Naive thymus-derived CD4-positive, alpha-beta T cell (primary cell): ENCODE measurements at regions not wholly inside any gene's neighbourhood (a gene's known extent, or its start where the extent isn't known, plus 50 kb on each side); places are given as distances from the start of the nearest gene placed in this dataset.

Experiments
- ATAC-seq: fragments of 150-1000 bp; cut with Tn5 transposase; 2 replicates; pipeline ENCODE4 v1.10.0; 2021; ENCODE audit warnings: mild to moderate bottlenecking, moderate library complexity
- CTCF ChIA-PET: fragments of 350-600 bp; sonication (Branson Sonifier 250); formaldehyde crosslinking; loops from one replicate; lab custom pipeline; 2021; ENCODE audit warnings: antibody characterized with exemption; lab: Charles Lee
- POLR2A ChIA-PET: fragments of 350-600 bp; sonication (Branson Sonifier 250); formaldehyde crosslinking; loops from one replicate; lab custom pipeline; 2021; ENCODE audit warnings: antibody characterized with exemption, inconsistent platforms; lab: Charles Lee
- DNase-seq, 9 donors: peaks; one replicate each; pipeline versions ENCODE4 v3.0.0 to v3.0.0-alpha.2; 2020 to 2022; ENCODE audit warnings: mixed read lengths in 1 of 9
- H3K27ac ChIP-seq: one replicate; pipeline ENCODE4 v1.7.0; 2013; ENCODE audit warnings: mild to moderate bottlenecking, low read depth, low read length, moderate library complexity
- H3K27me3 ChIP-seq, 2 donors: one replicate each; pipeline ENCODE4 v1.7.0; 2013; ENCODE audit warnings: low read length in 2 of 2, mild to moderate bottlenecking in 2 of 2, moderate library complexity in 2 of 2; ENCODE audit not compliant: control insufficient read depth in 2 of 2, insufficient read depth in 2 of 2
- H3K36me3 ChIP-seq, 3 experiments: 1 replicate in 2 of 3; 2 replicates in 1 of 3; pipeline ENCODE4 v1.7.0; 2013; ENCODE audit warnings: low read length in 3 of 3, mild to moderate bottlenecking in 3 of 3, moderate library complexity in 1 of 3; ENCODE audit not compliant: insufficient read depth in 3 of 3, control insufficient read depth in 2 of 3
- H3K4me1 ChIP-seq, 2 donors: one replicate each; pipeline ENCODE4 v1.7.0; 2013; ENCODE audit warnings: low read length in 2 of 2, mild to moderate bottlenecking in 2 of 2, moderate library complexity in 1 of 2; ENCODE audit not compliant: control insufficient read depth in 2 of 2, insufficient read depth in 2 of 2
- H3K4me3 ChIP-seq: 2 replicates; pipeline ENCODE4 v1.7.0; 2013; ENCODE audit warnings: mild to moderate bottlenecking, low read length
- H3K9me3 ChIP-seq, 3 experiments: 1 replicate in 2 of 3; 2 replicates in 1 of 3; pipeline ENCODE4 v1.7.0; 2013; ENCODE audit warnings: low read length in 3 of 3; ENCODE audit not compliant: control insufficient read depth in 2 of 3
- H3K27ac Mint-ChIP-seq, 9 donors: one replicate each; pipeline ENCODE4 v1.8.0; 2020 to 2022; ENCODE audit warnings: mixed read lengths in 9 of 9, mild to moderate bottlenecking in 8 of 9, moderate library complexity in 5 of 9, inconsistent platforms in 2 of 9
- H3K27me3 Mint-ChIP-seq, 5 donors: one replicate each; pipeline ENCODE4 v1.8.0; 2021 to 2022; ENCODE audit warnings: mixed read lengths in 5 of 5, mild to moderate bottlenecking in 1 of 5
- H3K36me3 Mint-ChIP-seq, 5 donors: one replicate each; pipeline ENCODE4 v1.8.0; 2020 to 2022; ENCODE audit warnings: mixed read lengths in 5 of 5, mild to moderate bottlenecking in 3 of 5, inconsistent platforms in 1 of 5
- H3K4me1 Mint-ChIP-seq, 7 donors: one replicate each; pipeline ENCODE4 v1.8.0; 2020 to 2022; ENCODE audit warnings: mixed read lengths in 7 of 7, mild to moderate bottlenecking in 3 of 7, inconsistent platforms in 1 of 7
- H3K4me3 Mint-ChIP-seq, 10 donors: one replicate each; pipeline ENCODE4 v1.8.0; 2020 to 2022; ENCODE audit warnings: mild to moderate bottlenecking in 10 of 10, mixed read lengths in 10 of 10, moderate library complexity in 6 of 10, inconsistent platforms in 2 of 10
- H3K9me3 Mint-ChIP-seq, 11 donors: one replicate each; pipeline ENCODE4 v1.8.0; 2020 to 2022; ENCODE audit warnings: mixed read lengths in 11 of 11, mild to moderate bottlenecking in 4 of 11, inconsistent platforms in 1 of 11, moderate library complexity in 1 of 11
- intact Hi-C, 2 donors: fragments of 100-400 bp; cut with micrococcal nuclease; formaldehyde crosslinking; loops; one replicate each; pipeline ENCODE4 v1.15.1; 2023

GRCh38 chr5:113809626-113810025, 296.1 kb downstream of the YTHDC2 start:
- ATAC-seq, result no peak
- Mint-ChIP-seq H3K36me3 (no peaks in the 10 kb centered on the region), H3K27me3 (peaks cover 0 to 12% (median 5%) of the 10 kb centered on the region in 5 donors), H3K4me1 (peaks cover 0 to 2% (median 0%) of the 10 kb centered on the region in 7 donors), H3K27ac (no peak overlapping the region), H3K9me3 (peaks cover 0 to 5% (median 1%) of the 10 kb centered on the region in 11 donors), H3K4me3 (no peak overlapping the region)
- Histone ChIP-seq H3K4me1 (no peaks in the 10 kb centered on the region), H3K9me3 (no peaks in the 10 kb centered on the region), H3K27me3 (no peaks in the 10 kb centered on the region), H3K4me3 (no peak overlapping the region), H3K36me3 (no peaks in the 10 kb centered on the region), H3K27ac (no peak overlapping the region)
- ChIA-PET POLR2A (interaction anchor here (0.7 kb wide), 1 partner anchor 557 kb away, joined by 3 read pairs; no protein-coding TSS in a partner anchor), CTCF (no interaction called here)
- DNase-seq, result no peak
- intact Hi-C loops, result no loop called here

DNA sequence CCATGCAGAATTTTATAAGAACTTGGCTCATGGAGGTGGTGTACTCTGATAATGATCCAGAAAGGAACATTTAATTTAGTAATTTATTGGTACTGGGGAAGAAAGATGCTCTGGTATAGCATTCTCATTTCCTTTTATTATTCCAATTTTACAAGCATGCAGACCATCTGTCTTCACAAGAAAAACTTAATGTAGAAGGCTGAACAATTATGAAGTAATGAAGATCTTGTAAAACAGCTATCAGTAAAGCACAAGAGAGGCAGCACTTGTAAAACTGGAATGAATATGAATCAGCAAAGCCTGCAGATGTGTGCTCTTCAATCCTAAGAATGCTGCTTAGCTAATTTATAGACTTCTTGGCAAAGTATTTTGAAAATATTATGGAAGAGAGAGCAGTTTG, 300.0 kb downstream of the YTHDC2 start:
- intact Hi-C loops, result no loop called here
- no peaks in the 10 kb centered on the region for H3K9me3 ChIP-seq
- POLR2A ChIA-PET, result no interaction called here

DNA sequence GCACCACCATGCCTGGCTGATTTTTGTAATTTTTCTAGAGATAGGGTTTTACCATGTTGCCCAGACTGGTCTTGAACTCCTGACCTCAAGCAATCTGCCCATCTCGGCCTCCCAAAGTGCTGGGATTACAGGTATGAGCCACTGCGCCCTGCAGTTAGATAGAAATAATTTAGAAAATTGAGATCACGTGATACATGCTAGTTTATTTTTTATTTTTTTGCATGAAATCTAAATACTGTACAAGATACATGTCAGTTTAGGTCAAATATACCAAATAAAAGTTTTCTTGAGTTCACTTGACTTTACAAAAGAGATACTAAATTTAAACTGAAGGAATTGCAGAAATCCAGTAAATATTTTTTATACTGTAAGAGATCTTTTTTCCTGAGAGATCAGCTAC, 304.2 kb downstream of the YTHDC2 start:
- ATAC-seq (no peak), DNase-seq (no peak)
- H3K4me1 ChIP-seq, result no peaks in the 10 kb centered on the region
- H3K27me3 ChIP-seq, result no peaks in the 10 kb centered on the region
- H3K36me3 ChIP-seq, result no peaks in the 10 kb centered on the region
- Mint-ChIP-seq H3K9me3 (peaks cover 0 to 9% (median 3%) of the 10 kb centered on the region in 11 donors), H3K36me3 (no peaks in the 10 kb centered on the region), H3K4me3 (no peak overlapping the region), H3K4me1 (no peaks in the 10 kb centered on the region), H3K27ac (no peak overlapping the region), H3K27me3 (peaks cover 0 to 14% (median 0%) of the 10 kb centered on the region in 5 donors)
- POLR2A ChIA-PET, result no interaction called here
- intact Hi-C loops, result no loop called here
- CTCF ChIA-PET, result no interaction called here
- no peak overlapping the region for H3K27ac ChIP-seq
- no peak overlapping the region for H3K4me3 ChIP-seq
- H3K9me3 ChIP-seq, result no peaks in the 10 kb centered on the region

More for the DNA sequence above, 300.0 kb downstream of the YTHDC2 start:
- Mint-ChIP-seq H3K27me3 (peaks cover 0 to 26% (median 5%) of the 10 kb centered on the region in 5 donors), H3K27ac (no peak overlapping the region), H3K36me3 (no peaks in the 10 kb centered on the region), H3K4me3 (no peak overlapping the region), H3K9me3 (peaks cover 0 to 7% (median 0%) of the 10 kb centered on the region in 11 donors), H3K4me1 (no peaks in the 10 kb centered on the region)
- Histone ChIP-seq H3K27ac (no peak overlapping the region), H3K36me3 (no peaks in the 10 kb centered on the region), H3K4me1 (no peaks in the 10 kb centered on the region), H3K27me3 (no peaks in the 10 kb centered on the region), H3K4me3 (no peak overlapping the region)
- DNase-seq, result no peak
- ATAC-seq, result no peak
- CTCF ChIA-PET, result no interaction called here

DNA sequence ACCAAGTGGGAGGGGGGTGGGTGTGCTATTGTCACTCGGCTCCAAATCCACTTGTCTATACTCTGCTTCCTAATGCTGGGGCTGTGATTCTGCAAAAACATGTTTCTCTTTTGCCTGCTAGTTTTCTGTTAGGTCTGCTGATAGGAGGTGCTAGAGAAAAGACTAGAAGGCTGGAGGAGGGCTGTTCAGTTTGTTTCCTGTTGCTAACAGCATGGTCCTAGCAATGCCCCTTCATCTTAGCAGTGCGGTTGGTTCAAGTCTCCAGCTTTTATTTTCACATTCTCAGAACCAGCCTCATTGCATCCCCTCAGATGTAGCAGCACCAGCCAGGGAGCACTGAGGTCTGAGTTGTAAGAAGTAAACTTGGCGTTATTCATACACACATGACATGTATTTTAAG, 310.2 kb downstream of the YTHDC2 start:
- POLR2A ChIA-PET, result no interaction called here
- H3K9me3 Mint-ChIP-seq, result peaks cover 0 to 24% (median 7%) of the 10 kb centered on the region in 11 donors

GRCh38 chr5:113824307-113824706, 310.8 kb downstream of the YTHDC2 start:
- H3K36me3 ChIP-seq, result no peaks in the 10 kb centered on the region
- ChIA-PET POLR2A (no interaction called here), CTCF (no interaction called here)
- Mint-ChIP-seq H3K4me1 (no peaks in the 10 kb centered on the region), H3K4me3 (no peak overlapping the region), H3K27me3 (peaks cover 0 to 7% (median 0%) of the 10 kb centered on the region in 5 donors), H3K27ac (no peak overlapping the region), H3K9me3 (peaks cover 0 to 24% (median 8%) of the 10 kb centered on the region in 11 donors), H3K36me3 (peaks cover 0 to under 1% (median 0%) of the 10 kb centered on the region in 5 donors)
- no peaks in the 10 kb centered on the region for H3K4me1 ChIP-seq
- H3K4me3 ChIP-seq, result no peak overlapping the region
- intact Hi-C loops, result no loop called here
- no peaks in the 10 kb centered on the region for H3K27me3 ChIP-seq
- no peak overlapping the region for H3K27ac ChIP-seq
- no peaks in the 10 kb centered on the region for H3K9me3 ChIP-seq
- no peak for DNase-seq
- ATAC-seq, result no peak

More for the DNA sequence above, 310.2 kb downstream of the YTHDC2 start:
- intact Hi-C loops, result no loop called here
- H3K4me1 Mint-ChIP-seq, result no peaks in the 10 kb centered on the region
- CTCF ChIA-PET, result no interaction called here
- Histone ChIP-seq H3K27me3 (no peaks in the 10 kb centered on the region), H3K4me3 (no peak overlapping the region), H3K4me1 (no peaks in the 10 kb centered on the region), H3K9me3 (no peaks in the 10 kb centered on the region), H3K36me3 (no peaks in the 10 kb centered on the region), H3K27ac (no peak overlapping the region)
- peaks cover 0 to 7% (median 0%) of the 10 kb centered on the region in 5 donors for H3K27me3 Mint-ChIP-seq
- H3K36me3 Mint-ChIP-seq, result no peaks in the 10 kb centered on the region
- DNase-seq (no peak), ATAC-seq (no peak)
- H3K4me3 Mint-ChIP-seq, result no peak overlapping the region
- H3K27ac Mint-ChIP-seq, result no peak overlapping the region

- Mint-ChIP-seq H3K27ac (no peak overlapping the region), H3K4me3 (no peak overlapping the region), H3K9me3 (peaks cover 0 to 27% (median 9%) of the 10 kb centered on the region in 11 donors), H3K36me3 (peaks cover 0 to 4% (median 0%) of the 10 kb centered on the region in 5 donors), H3K27me3 (peaks cover 0 to 7% (median 0%) of the 10 kb centered on the region in 5 donors), H3K4me1 (no peaks in the 10 kb centered on the region)
- intact Hi-C loops, result no loop called here
- ATAC-seq (no peak), DNase-seq (no peak)
- H3K9me3 ChIP-seq, result no peaks in the 10 kb centered on the region
- H3K4me1 ChIP-seq, result no peaks in the 10 kb centered on the region
- H3K36me3 ChIP-seq, result no peaks in the 10 kb centered on the region
- POLR2A ChIA-PET, result no interaction called here
- no peaks in the 10 kb centered on the region for H3K27me3 ChIP-seq
- H3K4me3 ChIP-seq, result no peak overlapping the region
- H3K27ac ChIP-seq, result no peak overlapping the region
- CTCF ChIA-PET, result no interaction called here
These were observed 311.7 kb downstream of the YTHDC2 start for GRCh38 chr5:113825176-113825575.

- Histone ChIP-seq H3K27ac (no peak overlapping the region), H3K9me3 (no peaks in the 10 kb centered on the region), H3K4me3 (no peak overlapping the region), H3K4me1 (no peaks in the 10 kb centered on the region), H3K27me3 (no peaks in the 10 kb centered on the region), H3K36me3 (no peaks in the 10 kb centered on the region)
- Mint-ChIP-seq H3K4me3 (no peak overlapping the region), H3K27ac (no peak overlapping the region), H3K4me1 (no peaks in the 10 kb centered on the region), H3K27me3 (no peaks in the 10 kb centered on the region), H3K9me3 (peaks cover 0 to 12% (median 4%) of the 10 kb centered on the region in 11 donors), H3K36me3 (no peaks in the 10 kb centered on the region)
- ChIA-PET CTCF (no interaction called here), POLR2A (no interaction called here)
- no peak for ATAC-seq
- intact Hi-C loops, result no loop called here
- DNase-seq, result no peak
These were observed 333.4 kb downstream of the YTHDC2 start for GRCh38 chr5:113846941-113847340.
